GM12878 (cell line): ENCODE measurements at regions not wholly inside any gene's neighbourhood (a gene's known extent, or its start where the extent isn't known, plus 50 kb on each side); places are given as distances from the start of the nearest gene placed in this dataset.

Experiments used
- CTCF ChIP-seq, 3 experiments: IDR thresholded peaks in 2 of 3; conservative IDR thresholded peaks in 1 of 3; 2 replicates each; pipeline ENCODE4 v1.5.1; 2011; ENCODE audit warnings: low read depth in 3 of 3, low read length in 3 of 3, mild to moderate bottlenecking in 3 of 3, control low read depth in 2 of 3, moderate library complexity in 2 of 3, inconsistent platforms in 1 of 3, mixed read lengths in 1 of 3; ENCODE audit not compliant: control insufficient read depth in 2 of 3, insufficient read depth in 1 of 3; ENCODE audit errors: extremely low read depth in 1 of 3
- EZH2 ChIP-seq: IDR thresholded peaks from 2 replicates; pipeline ENCODE4 v1.6.1; 2012; ENCODE audit warnings: low read depth, mild to moderate bottlenecking, control low read depth, inconsistent platforms, low read length, borderline replicate concordance; ENCODE audit not compliant: control insufficient read depth
- MEF2A ChIP-seq: IDR thresholded peaks from 2 replicates; pipeline ENCODE4 v1.6.1; 2011; ENCODE audit warnings: low read depth, mild to moderate bottlenecking, low read length, moderate library complexity; ENCODE audit not compliant: insufficient read depth
- NFXL1 ChIP-seq: fragments of 450-650 bp; IDR thresholded peaks from 2 replicates; pipeline ENCODE4 v1.6.1; 2017; ENCODE audit warnings: antibody characterized with exemption, mild to moderate bottlenecking, borderline replicate concordance
- POLR2AphosphoS5 ChIP-seq: IDR thresholded peaks from 2 replicates; pipeline ENCODE4 v1.6.1; 2011; ENCODE audit warnings: mild to moderate bottlenecking, low read length, inconsistent platforms
- POU2F2 ChIP-seq: IDR thresholded peaks from 3 replicates; pipeline ENCODE4 v1.6.1; 2011; ENCODE audit warnings: low read depth, mild to moderate bottlenecking, low read length, borderline replicate concordance
- RAD21 ChIP-seq: IDR thresholded peaks from 2 replicates; pipeline ENCODE4 v1.6.1; 2011; ENCODE audit warnings: mild to moderate bottlenecking, low read depth, low read length, moderate library complexity; ENCODE audit not compliant: insufficient read depth
- SMC3 ChIP-seq: IDR thresholded peaks from 2 replicates; pipeline ENCODE4 v1.6.1; 2011; ENCODE audit warnings: low read length, improper control_type of control experiment, borderline replicate concordance
- TF ChIP-seq, protein P1 (sequence below): IDR thresholded peaks from 2 replicates; pipeline ENCODE4 v1.6.1; 2012; ENCODE audit warnings: low read depth, low read length, improper control_type of control experiment
- TF ChIP-seq, protein P2 (sequence below): IDR thresholded peaks from 2 replicates; pipeline ENCODE4 v1.6.1; 2011; ENCODE audit warnings: mild to moderate bottlenecking, low read depth, low read length, moderate library complexity; ENCODE audit not compliant: insufficient replicate concordance
- TF ChIP-seq, protein P3 (sequence below): IDR thresholded peaks from 2 replicates; pipeline ENCODE4 v1.6.1; 2011; ENCODE audit warnings: borderline replicate concordance, low read depth, mild to moderate bottlenecking, moderate library complexity, low read length; ENCODE audit not compliant: insufficient read depth, poor library complexity, severe bottlenecking
- TF ChIP-seq, protein P4 (sequence below): IDR thresholded peaks from 2 replicates; pipeline ENCODE4 v1.6.1; 2011; ENCODE audit warnings: low read depth, low read length, improper control_type of control experiment, borderline replicate concordance

- TF ChIP-seq RAD21: no peak
- TF ChIP-seq POU2F2: no peak
- no peak for TF ChIP-seq POLR2AphosphoS5
- TF ChIP-seq EZH2: no peak
- no peak for TF ChIP-seq SMC3
- TF ChIP-seq, protein P1, sequence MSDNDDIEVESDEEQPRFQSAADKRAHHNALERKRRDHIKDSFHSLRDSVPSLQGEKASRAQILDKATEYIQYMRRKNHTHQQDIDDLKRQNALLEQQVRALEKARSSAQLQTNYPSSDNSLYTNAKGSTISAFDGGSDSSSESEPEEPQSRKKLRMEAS: no peak
- TF ChIP-seq, protein P2, sequence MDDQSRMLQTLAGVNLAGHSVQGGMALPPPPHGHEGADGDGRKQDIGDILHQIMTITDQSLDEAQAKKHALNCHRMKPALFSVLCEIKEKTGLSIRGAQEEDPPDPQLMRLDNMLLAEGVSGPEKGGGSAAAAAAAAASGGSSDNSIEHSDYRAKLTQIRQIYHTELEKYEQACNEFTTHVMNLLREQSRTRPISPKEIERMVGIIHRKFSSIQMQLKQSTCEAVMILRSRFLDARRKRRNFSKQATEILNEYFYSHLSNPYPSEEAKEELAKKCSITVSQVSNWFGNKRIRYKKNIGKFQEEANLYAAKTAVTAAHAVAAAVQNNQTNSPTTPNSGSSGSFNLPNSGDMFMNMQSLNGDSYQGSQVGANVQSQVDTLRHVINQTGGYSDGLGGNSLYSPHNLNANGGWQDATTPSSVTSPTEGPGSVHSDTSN: no peak
- TF ChIP-seq, protein P3, sequence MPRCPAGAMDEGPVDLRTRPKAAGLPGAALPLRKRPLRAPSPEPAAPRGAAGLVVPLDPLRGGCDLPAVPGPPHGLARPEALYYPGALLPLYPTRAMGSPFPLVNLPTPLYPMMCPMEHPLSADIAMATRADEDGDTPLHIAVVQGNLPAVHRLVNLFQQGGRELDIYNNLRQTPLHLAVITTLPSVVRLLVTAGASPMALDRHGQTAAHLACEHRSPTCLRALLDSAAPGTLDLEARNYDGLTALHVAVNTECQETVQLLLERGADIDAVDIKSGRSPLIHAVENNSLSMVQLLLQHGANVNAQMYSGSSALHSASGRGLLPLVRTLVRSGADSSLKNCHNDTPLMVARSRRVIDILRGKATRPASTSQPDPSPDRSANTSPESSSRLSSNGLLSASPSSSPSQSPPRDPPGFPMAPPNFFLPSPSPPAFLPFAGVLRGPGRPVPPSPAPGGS: no peak
- no peak for TF ChIP-seq CTCF (IDR thresholded peaks at IDR 0.05 in 2 of 3, conservative IDR thresholded peaks at IDR 0.05 in 1 of 3; ENCODE audit: control insufficient read depth in 2 of 3, extremely low read depth in 1 of 3, insufficient read depth in 1 of 3, low read depth in 3 of 3, low read length in 3 of 3)
- no peak for TF ChIP-seq NFXL1
- TF ChIP-seq MEF2A: no peak
- TF ChIP-seq, protein P4, sequence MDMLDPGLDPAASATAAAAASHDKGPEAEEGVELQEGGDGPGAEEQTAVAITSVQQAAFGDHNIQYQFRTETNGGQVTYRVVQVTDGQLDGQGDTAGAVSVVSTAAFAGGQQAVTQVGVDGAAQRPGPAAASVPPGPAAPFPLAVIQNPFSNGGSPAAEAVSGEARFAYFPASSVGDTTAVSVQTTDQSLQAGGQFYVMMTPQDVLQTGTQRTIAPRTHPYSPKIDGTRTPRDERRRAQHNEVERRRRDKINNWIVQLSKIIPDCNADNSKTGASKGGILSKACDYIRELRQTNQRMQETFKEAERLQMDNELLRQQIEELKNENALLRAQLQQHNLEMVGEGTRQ: no peak
Measured at GRCh38 chr1:24996456-24996855, 66.4 kb upstream of the RUNX3 start.
